Endodermal cell (in vitro differentiated cells): ENCODE measurements at regions not wholly inside any gene's neighbourhood (a gene's known extent, or its start where the extent isn't known, plus 50 kb on each side); places are given as distances from the start of the nearest gene placed in this dataset.

ENCODE experiments used
- DNase-seq: peaks from one replicate; pipeline ENCODE4 v3.0.0-alpha.2; 2017
- H3K27ac ChIP-seq: 2 replicates; pipeline ENCODE4 v1.5.1; 2013; ENCODE audit warnings: mild to moderate bottlenecking, low read depth, low read length, moderate library complexity
- H3K27me3 ChIP-seq: 2 replicates; pipeline ENCODE4 v1.6.1; 2013; ENCODE audit warnings: mild to moderate bottlenecking, low read length, moderate library complexity; ENCODE audit not compliant: insufficient read depth, control insufficient read depth, poor library complexity, severe bottlenecking
- H3K36me3 ChIP-seq: 2 replicates; pipeline ENCODE4 v1.7.0; 2013; ENCODE audit warnings: mild to moderate bottlenecking, low read length, moderate library complexity; ENCODE audit not compliant: control insufficient read depth, insufficient read depth
- H3K4me1 ChIP-seq: one replicate; pipeline ENCODE4 v1.7.0; 2013; ENCODE audit warnings: low read length; ENCODE audit not compliant: control insufficient read depth, insufficient read depth
- H3K4me3 ChIP-seq: 2 replicates; pipeline ENCODE4 v1.5.1; 2013; ENCODE audit warnings: mild to moderate bottlenecking, low read length, moderate library complexity
- H3K9ac ChIP-seq: 2 replicates; pipeline ENCODE4 v1.6.1; 2013; ENCODE audit warnings: mild to moderate bottlenecking, low read length, moderate library complexity; ENCODE audit not compliant: poor library complexity, severe bottlenecking; ENCODE audit errors: extremely low read depth
- H3K9me3 ChIP-seq: 2 replicates; pipeline ENCODE4 v1.6.1; 2013; ENCODE audit warnings: mild to moderate bottlenecking, low read length, moderate library complexity; ENCODE audit not compliant: control insufficient read depth
- H3K27ac Mint-ChIP-seq: 2 replicates; pipeline ENCODE4 v1.8.0; 2020; ENCODE audit warnings: mixed read lengths
- H3K27me3 Mint-ChIP-seq: 2 replicates; pipeline ENCODE4 v1.8.0; 2021; ENCODE audit warnings: mild to moderate bottlenecking, mixed read lengths; ENCODE audit not compliant: insufficient read depth
- H3K36me3 Mint-ChIP-seq: 2 replicates; pipeline ENCODE4 v1.8.0; 2020; ENCODE audit warnings: low read depth, mixed read lengths
- H3K4me1 Mint-ChIP-seq: 2 replicates; pipeline ENCODE4 v1.8.0; 2020; ENCODE audit warnings: mixed read lengths
- H3K4me3 Mint-ChIP-seq: 2 replicates; pipeline ENCODE4 v1.8.0; 2020; ENCODE audit warnings: mild to moderate bottlenecking, moderate library complexity, mixed read lengths
- H3K9me3 Mint-ChIP-seq: 2 replicates; pipeline ENCODE4 v1.8.0; 2020; ENCODE audit warnings: mild to moderate bottlenecking, mixed read lengths
- CTCF ChIP-seq: fragments of 200-600 bp; sonication (generic); conservative IDR thresholded peaks from 2 replicates; pipeline ENCODE4 v1.5.0; 2021; ENCODE audit warnings: antibody characterized with exemption, mild to moderate bottlenecking
- WGBS, 2 experiments: methylation state at CpG; one replicate each; pipeline versions ENCODE4 v1.1.5 to v1.1.7; 2013; ENCODE audit warnings: missing lambda C conversion rate in 2 of 2, mixed read lengths in 1 of 2; ENCODE audit not compliant: insufficient coverage in 1 of 2, insufficient read length in 1 of 2; 5-methylcytosine and 5-hydroxymethylcytosine counted together

- H3K27me3 ChIP-seq: no peaks in the 10 kb centered on the region
- peaks cover 16% of the 10 kb centered on the region for H3K9me3 ChIP-seq
- no peaks in the 10 kb centered on the region for H3K27me3 Mint-ChIP-seq
- no peak for TF ChIP-seq CTCF
- H3K9me3 Mint-ChIP-seq: peaks cover 12% of the 10 kb centered on the region
- H3K9ac ChIP-seq: no peak overlapping the region
- H3K36me3 ChIP-seq: no peaks in the 10 kb centered on the region
- no peak for DNase-seq
- H3K4me1 ChIP-seq: no peaks in the 10 kb centered on the region
- H3K27ac ChIP-seq: no peak overlapping the region
- H3K36me3 Mint-ChIP-seq: no peaks in the 10 kb centered on the region
- no peaks in the 10 kb centered on the region for H3K4me1 Mint-ChIP-seq
- no peak overlapping the region for H3K4me3 Mint-ChIP-seq
- 80 to 89% methylated on average over 1 to 4 of the region's 4 CpGs for WGBS, 2 experiments
- H3K4me3 ChIP-seq: no peak overlapping the region
- H3K27ac Mint-ChIP-seq: no peak overlapping the region
Observed at GRCh38 chr9:73402081-73403028, 250.7 kb downstream of the ANXA1 start.

- H3K9me3 Mint-ChIP-seq: no peaks in the 10 kb centered on the region
- DNase-seq: no peak
- H3K27ac ChIP-seq: peak overlapping the region; percentile 45
- no peak overlapping the region for H3K4me3 ChIP-seq
- no peaks in the 10 kb centered on the region for H3K4me1 ChIP-seq
- no peaks in the 10 kb centered on the region for H3K9me3 ChIP-seq
- no peak overlapping the region for H3K9ac ChIP-seq
- no peak for TF ChIP-seq CTCF
- H3K27me3 Mint-ChIP-seq: no peaks in the 10 kb centered on the region
- H3K4me1 Mint-ChIP-seq: peaks cover 11% of the 10 kb centered on the region
- no peaks in the 10 kb centered on the region for H3K27me3 ChIP-seq
- WGBS, 2 experiments: 38% methylated on average over 2 of the region's 2 CpGs; no CpG with 5 or more reads in 1 of the 2 experiments
- H3K36me3 Mint-ChIP-seq: no peaks in the 10 kb centered on the region
- H3K4me3 Mint-ChIP-seq: no peak overlapping the region
- no peak overlapping the region for H3K27ac Mint-ChIP-seq
- H3K36me3 ChIP-seq: no peaks in the 10 kb centered on the region
Observed at GRCh38 chr9:73411494-73411893, 259.8 kb downstream of the ANXA1 start.

- Mint-ChIP-seq H3K27me3 (no peaks in the 10 kb centered on the region), H3K36me3 (no peaks in the 10 kb centered on the region), H3K4me1 (peaks cover 11% of the 10 kb centered on the region), H3K27ac (no peak overlapping the region), H3K4me3 (no peak overlapping the region), H3K9me3 (no peaks in the 10 kb centered on the region)
- no peak overlapping the region for H3K27ac ChIP-seq
- no peak overlapping the region for H3K4me3 ChIP-seq
- H3K4me1 ChIP-seq: no peaks in the 10 kb centered on the region
- no peak for DNase-seq
- H3K36me3 ChIP-seq: no peaks in the 10 kb centered on the region
- no peaks in the 10 kb centered on the region for H3K27me3 ChIP-seq
- no peak for TF ChIP-seq CTCF
- H3K9me3 ChIP-seq: no peaks in the 10 kb centered on the region
- no peak overlapping the region for H3K9ac ChIP-seq
Observed at GRCh38 chr9:73412874-73413273, 261.2 kb downstream of the ANXA1 start.
